ES-I3 (cell line): ENCODE measurements at regions not wholly inside any gene's neighbourhood (a gene's known extent, or its start where the extent isn't known, plus 50 kb on each side); places are given as distances from the start of the nearest gene placed in this dataset.
A peak's percentile ranks its signal among the peaks of the same experiment; 100 is the strongest.

ENCODE experiments used
- H3K36me3 ChIP-seq: 2 replicates; pipeline ENCODE4 v1.6.1; 2013; ENCODE audit warnings: mild to moderate bottlenecking, low read length, control low read depth, moderate library complexity; ENCODE audit not compliant: insufficient read depth
- H3K4me1 ChIP-seq: 2 replicates; pipeline ENCODE4 v1.6.1; 2013; ENCODE audit warnings: mild to moderate bottlenecking, control low read depth, low read length; ENCODE audit not compliant: insufficient read depth
- H3K9ac ChIP-seq: 2 replicates; pipeline ENCODE4 v1.6.1; 2013; ENCODE audit warnings: low read depth, mild to moderate bottlenecking, low read length, moderate library complexity
- H3K9me3 ChIP-seq: 2 replicates; pipeline ENCODE4 v1.6.1; 2013; ENCODE audit warnings: mild to moderate bottlenecking, low read length, moderate library complexity; ENCODE audit not compliant: control insufficient read depth, insufficient read depth

GRCh38 chr4:123849495-123849894, 452.9 kb downstream of the SPRY1 start:
- no peaks in the 10 kb centered on the region for H3K36me3 ChIP-seq
- H3K9me3 ChIP-seq, result no peaks in the 10 kb centered on the region
- no peak overlapping the region for H3K9ac ChIP-seq
- H3K4me1 ChIP-seq, result no peaks in the 10 kb centered on the region

- H3K9ac ChIP-seq, result no peak overlapping the region
- no peaks in the 10 kb centered on the region for H3K9me3 ChIP-seq
- H3K4me1 ChIP-seq, result peaks cover under 1% of the 10 kb centered on the region; the same call in 1 of the 2 replicates
- no peaks in the 10 kb centered on the region for H3K36me3 ChIP-seq
These were observed 454.9 kb downstream of the SPRY1 start for GRCh38 chr4:123851521-123851920.

- Histone ChIP-seq H3K9me3 (no peaks in the 10 kb centered on the region), H3K36me3 (no peaks in the 10 kb centered on the region), H3K9ac (no peak overlapping the region), H3K4me1 (peaks cover 12% of the 10 kb centered on the region; the same call in 1 of the 2 replicates)
These were observed 457.1 kb downstream of the SPRY1 start for GRCh38 chr4:123853651-123854050.

GRCh38 chr4:123856689-123857545, 460.3 kb downstream of the SPRY1 start:
- Histone ChIP-seq H3K4me1 (peaks cover 12% of the 10 kb centered on the region; the same call in 1 of the 2 replicates), H3K9ac (peak overlapping the region; percentile 20; the same call in 1 of the 2 replicates), H3K9me3 (no peaks in the 10 kb centered on the region), H3K36me3 (no peaks in the 10 kb centered on the region)

DNA sequence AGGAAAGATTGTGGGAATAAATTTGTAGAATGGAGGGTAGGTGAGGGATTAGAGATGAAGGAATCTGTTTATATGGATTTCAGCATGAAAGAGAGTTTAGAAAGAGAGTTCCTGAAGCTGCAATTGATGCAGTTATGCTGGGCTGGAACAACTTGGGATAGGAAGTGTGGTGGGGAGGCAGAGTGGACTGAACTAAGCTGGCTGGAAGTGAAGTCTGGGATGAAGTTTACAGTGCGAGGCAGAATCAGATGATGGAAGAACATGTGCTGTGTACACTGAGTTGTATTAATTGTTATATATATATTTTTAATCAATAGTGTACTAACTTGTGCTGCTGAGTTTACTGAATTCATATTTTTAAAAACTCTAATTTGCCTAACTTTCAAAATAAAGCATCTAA, 461.9 kb downstream of the SPRY1 start:
- H3K4me1 ChIP-seq, result peaks cover 12% of the 10 kb centered on the region; the same call in 1 of the 2 replicates
- no peaks in the 10 kb centered on the region for H3K36me3 ChIP-seq
- H3K9ac ChIP-seq, result no peak overlapping the region
- H3K9me3 ChIP-seq, result no peaks in the 10 kb centered on the region

- Histone ChIP-seq H3K36me3 (no peaks in the 10 kb centered on the region), H3K9me3 (no peaks in the 10 kb centered on the region), H3K4me1 (peaks cover 3% of the 10 kb centered on the region; the same call in 1 of the 2 replicates), H3K9ac (no peak overlapping the region)
These were observed 466.2 kb downstream of the SPRY1 start for GRCh38 chr4:123862812-123863211.

DNA sequence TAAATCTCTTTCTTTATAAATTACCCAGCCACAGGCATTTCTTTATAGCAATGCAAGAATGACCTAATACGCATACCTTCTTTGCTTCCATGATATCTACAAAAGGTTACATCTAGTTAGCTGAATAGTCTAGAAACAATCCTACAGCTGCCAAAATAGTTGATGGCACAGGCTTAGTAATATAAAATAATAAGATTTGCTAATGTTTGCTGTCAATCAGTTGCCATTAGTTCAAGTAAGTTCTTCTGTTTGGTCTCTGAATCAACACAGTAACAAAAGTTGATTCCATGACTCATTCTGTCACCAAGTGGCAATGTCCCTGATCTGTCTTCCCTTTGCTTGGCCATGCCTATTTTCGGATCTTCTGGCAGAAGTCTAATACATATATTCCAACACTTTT, 470.2 kb downstream of the SPRY1 start:
- H3K36me3 ChIP-seq, result no peaks in the 10 kb centered on the region
- no peak overlapping the region for H3K9ac ChIP-seq
- no peaks in the 10 kb centered on the region for H3K9me3 ChIP-seq
- peaks cover 9% of the 10 kb centered on the region; the same call in 1 of the 2 replicates for H3K4me1 ChIP-seq

DNA sequence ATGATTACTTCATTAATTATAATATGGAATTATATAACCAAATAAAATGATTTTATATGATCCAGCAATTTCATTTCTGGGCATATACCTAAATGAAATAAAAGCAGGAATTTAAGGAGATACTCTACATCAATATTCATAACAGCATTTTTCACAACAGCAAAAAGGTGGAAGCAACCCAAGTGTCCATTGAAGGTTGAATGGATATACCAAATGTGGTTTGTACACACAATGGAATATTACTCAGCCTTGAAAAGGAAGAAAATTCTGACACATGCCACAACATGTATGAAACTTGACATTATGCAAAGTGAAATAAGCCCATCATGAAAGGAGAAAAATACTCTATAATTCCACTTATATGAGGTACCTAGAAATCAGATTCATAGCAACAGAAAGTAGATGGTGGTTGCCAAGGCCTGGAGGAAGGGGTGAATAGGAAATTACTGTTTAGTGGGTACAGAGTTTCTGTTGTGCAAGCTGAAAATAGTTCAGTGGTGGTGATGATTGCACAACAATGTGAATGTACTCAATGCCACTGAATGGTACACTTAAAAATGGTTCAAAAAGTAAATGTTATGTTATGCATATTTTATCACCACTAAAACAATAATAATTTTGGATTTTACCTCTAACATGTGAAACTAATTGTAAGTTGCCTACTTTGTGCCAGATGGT, 471.5 kb downstream of the SPRY1 start:
- H3K36me3 ChIP-seq, result no peaks in the 10 kb centered on the region

GRCh38 chr4:123869286-123870215, 473.0 kb downstream of the SPRY1 start:
- no peak overlapping the region for H3K9ac ChIP-seq

More for the DNA sequence above, 471.5 kb downstream of the SPRY1 start:
- peaks cover 9% of the 10 kb centered on the region; the same call in 1 of the 2 replicates for H3K4me1 ChIP-seq
- no peak overlapping the region for H3K9ac ChIP-seq
- no peaks in the 10 kb centered on the region for H3K9me3 ChIP-seq

DNA sequence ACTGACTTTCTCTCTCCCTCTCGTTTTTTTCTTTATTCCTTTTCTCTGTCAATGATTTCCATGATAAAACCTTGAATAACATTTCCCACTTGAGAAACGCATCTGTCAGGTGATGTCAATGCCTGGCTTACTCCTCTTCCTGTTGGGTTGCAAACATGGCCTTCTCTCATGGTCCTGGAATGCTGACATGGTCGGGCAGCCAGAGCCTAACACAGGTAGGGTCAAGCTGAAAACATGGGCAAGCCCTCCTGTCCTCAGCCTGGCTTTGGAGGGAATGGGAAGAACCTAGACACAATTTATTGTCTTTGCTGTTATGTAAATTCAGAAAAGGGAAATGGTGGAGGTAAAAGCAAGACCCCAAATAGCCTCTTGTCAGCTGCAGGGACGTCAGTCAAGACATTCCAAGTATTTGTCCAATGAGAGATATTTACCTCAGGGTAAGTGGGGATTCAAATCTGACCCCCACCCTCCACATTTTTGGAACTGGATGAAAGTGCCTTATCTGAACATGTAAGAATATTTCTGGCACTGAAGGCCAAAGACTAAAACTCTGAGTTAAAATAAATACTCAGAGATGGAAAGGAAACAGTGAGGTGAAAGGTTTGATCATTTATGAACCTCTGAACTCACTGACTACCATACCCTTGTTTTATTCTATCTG, 473.8 kb downstream of the SPRY1 start:
- Histone ChIP-seq H3K9me3 (no peaks in the 10 kb centered on the region), H3K9ac (no peak overlapping the region), H3K36me3 (no peaks in the 10 kb centered on the region), H3K4me1 (peaks cover 9% of the 10 kb centered on the region; the same call in 1 of the 2 replicates)

More at GRCh38 chr4:123869286-123870215, 473.0 kb downstream of the SPRY1 start:
- peaks cover 9% of the 10 kb centered on the region; the same call in 1 of the 2 replicates for H3K4me1 ChIP-seq
- no peaks in the 10 kb centered on the region for H3K9me3 ChIP-seq
- no peaks in the 10 kb centered on the region for H3K36me3 ChIP-seq

DNA sequence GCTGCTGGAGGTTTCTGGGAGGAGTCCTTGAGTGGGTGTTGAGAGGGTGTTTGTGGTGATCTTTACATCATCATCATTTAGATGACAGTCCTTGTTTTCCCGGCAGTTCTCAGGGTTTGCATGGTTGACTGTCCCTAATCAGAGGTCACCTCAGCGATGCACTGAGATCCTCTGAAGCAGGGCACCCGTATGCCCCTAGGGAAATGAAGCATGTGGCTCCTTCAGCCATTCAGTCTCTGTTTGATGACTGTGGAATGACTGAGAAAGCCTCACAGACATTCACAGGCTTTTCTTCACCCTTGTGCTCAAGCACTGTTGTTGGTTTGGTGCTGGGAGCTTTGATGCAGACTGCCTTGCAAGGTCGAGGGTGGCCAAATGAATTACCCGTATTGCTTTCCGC, 474.7 kb downstream of the SPRY1 start:
- Histone ChIP-seq H3K36me3 (no peaks in the 10 kb centered on the region), H3K9me3 (no peaks in the 10 kb centered on the region)

GRCh38 chr4:123874063-123874462, 477.5 kb downstream of the SPRY1 start:
- no peak overlapping the region for H3K9ac ChIP-seq

More for the DNA sequence above, 474.7 kb downstream of the SPRY1 start:
- Histone ChIP-seq H3K4me1 (peaks cover 9% of the 10 kb centered on the region; the same call in 1 of the 2 replicates), H3K9ac (no peak overlapping the region)

DNA sequence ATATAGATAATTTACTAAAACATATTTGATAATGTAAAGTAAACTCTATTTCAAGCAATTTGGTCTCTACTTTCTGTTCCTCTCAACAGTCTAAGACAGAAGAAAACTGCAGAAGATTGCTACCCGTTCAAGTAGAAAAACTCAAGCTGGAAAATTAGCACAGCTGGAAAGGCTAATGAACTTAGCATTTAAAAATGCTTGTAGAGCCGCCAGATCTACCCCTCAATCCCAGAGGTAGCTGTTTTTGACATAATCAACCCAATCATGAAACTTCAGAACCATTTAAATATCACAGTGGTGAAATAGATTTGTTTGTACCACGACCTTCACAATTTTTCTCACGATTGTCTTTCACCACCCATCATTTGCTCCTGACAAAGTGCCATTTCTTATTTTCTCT, 479.5 kb downstream of the SPRY1 start:
- no peaks in the 10 kb centered on the region for H3K36me3 ChIP-seq
- H3K4me1 ChIP-seq, result no peaks in the 10 kb centered on the region

More at GRCh38 chr4:123874063-123874462, 477.5 kb downstream of the SPRY1 start:
- Histone ChIP-seq H3K9me3 (no peaks in the 10 kb centered on the region), H3K4me1 (peaks cover 9% of the 10 kb centered on the region; the same call in 1 of the 2 replicates), H3K36me3 (no peaks in the 10 kb centered on the region)

More for the DNA sequence above, 479.5 kb downstream of the SPRY1 start:
- H3K9ac ChIP-seq, result no peak overlapping the region
- H3K9me3 ChIP-seq, result no peaks in the 10 kb centered on the region
